Body of pancreas (tissue), 4 donors: ENCODE measurements at regions not wholly inside any gene's neighbourhood (a gene's known extent, or its start where the extent isn't known, plus 50 kb on each side); places are given as distances from the start of the nearest gene placed in this dataset.

Experiments used
- ATAC-seq: fragments of 150-250 bp; one replicate; pipeline ENCODE4 v1.9.1; 2016
- DNase-seq, 4 donors: peaks; one replicate each; pipeline ENCODE4 v3.0.0-alpha.2; 2019
- H3K27ac ChIP-seq, 4 donors: fragments of 200-600 bp; sonication (generic); 1 replicate in 3 of 4; 2 replicates in 1 of 4; pipeline versions ENCODE4 v1.5.1 to v1.6.1; 2016 to 2019; ENCODE audit warnings: mild to moderate bottlenecking in 1 of 4, mixed read lengths in 1 of 4, moderate library complexity in 1 of 4
- H3K27me3 ChIP-seq, 2 donors: fragments of 200-600 bp; sonication (generic); one replicate each; pipeline ENCODE4 v1.6.0; 2016; ENCODE audit warnings: mild to moderate bottlenecking in 1 of 2
- H3K36me3 ChIP-seq, 2 donors: fragments of 200-600 bp; sonication (generic); replicated peaks in 1 of 2; 2 replicates each; pipeline ENCODE4 v1.5.1; 2016; ENCODE audit warnings: low read depth in 2 of 2; ENCODE audit not compliant: insufficient read depth in 1 of 2
- H3K4me1 ChIP-seq: fragments of 200-600 bp; sonication (generic); one replicate; pipeline ENCODE4 v1.6.0; 2016
- H3K4me3 ChIP-seq, 2 donors: fragments of 200-600 bp; sonication (generic); 1 replicate in 1 of 2; 2 replicates in 1 of 2; pipeline ENCODE4 v1.5.1; 2016 to 2019
- H3K9me3 ChIP-seq, 3 donors: fragments of 200-600 bp; sonication (generic); 1 replicate in 2 of 3; 2 replicates in 1 of 3; pipeline ENCODE4 v1.5.1; 2016
- CTCF ChIP-seq, 7 experiments: fragments of 450-650 bp in 4 of 7; fragments of 200-600 bp in 3 of 7; sonication (generic) in 3 of 7; IDR thresholded peaks; one replicate each; pipeline ENCODE4 v1.5.1; 2016 to 2019; ENCODE audit warnings: antibody characterized with exemption in 7 of 7
- POLR2A ChIP-seq, 3 donors: fragments of 450-650 bp; IDR thresholded peaks; one replicate each; pipeline ENCODE4 v1.6.1; 2016; ENCODE audit warnings: antibody characterized with exemption in 3 of 3, mild to moderate bottlenecking in 2 of 3
- WGBS, 2 donors: methylation state at CpG; one replicate each; pipeline ENCODE4 v1.1.5; 2017; 5-methylcytosine and 5-hydroxymethylcytosine counted together
- intact Hi-C: fragments of 100-400 bp; cut with DNase I; formaldehyde crosslinking; loops from one replicate; pipeline ENCODE4 v1.15.1; 2023

GRCh38 chr1:234899041-234899729 lies 229.5 kb downstream of the TOMM20 start:
- intact Hi-C loops: no loop called here
- Histone ChIP-seq H3K4me3 (no peak overlapping the region), H3K36me3 (no peaks in the 10 kb centered on the region), H3K27ac (peak overlapping the region; percentile 81 to 91 (median 85)), H3K9me3 (no peaks in the 10 kb centered on the region), H3K4me1 (peaks cover 33% of the 10 kb centered on the region), H3K27me3 (no peaks in the 10 kb centered on the region)
- DNase-seq (peak; percentile 70 to 78 (median 75)), ATAC-seq (peak; percentile 85)
- peak in 2 of 3 donors; percentile 30 to 53 for TF ChIP-seq POLR2A (IDR thresholded peaks at IDR 0.05)
- peak in 1 of 7 experiments; percentile 2 for TF ChIP-seq CTCF (IDR thresholded peaks at IDR 0.05)
- WGBS, 2 donors: 18 to 27% methylated on average over 7 to 11 of the region's 11 CpGs

- Histone ChIP-seq H3K4me3 (no peak overlapping the region), H3K9me3 (no peaks in the 10 kb centered on the region), H3K36me3 (no peaks in the 10 kb centered on the region), H3K4me1 (peaks cover 40% of the 10 kb centered on the region), H3K27ac (peak overlapping the region; percentile 81 to 91 (median 85)), H3K27me3 (no peaks in the 10 kb centered on the region)
- DNase-seq (peak in 2 of 4 donors; percentile 30 to 45), ATAC-seq (peak; percentile 45)
- intact Hi-C loops: no loop called here
- 54 to 56% methylated on average over 9 of the region's 9 CpGs for WGBS, 2 donors
- no peak for TF ChIP-seq POLR2A (IDR thresholded peaks at IDR 0.05)
- TF ChIP-seq CTCF (IDR thresholded peaks at IDR 0.05): no peak
These were observed 230.1 kb downstream of the TOMM20 start for GRCh38 chr1:234898455-234899033.

- ATAC-seq (no peak), DNase-seq (no peak)
- no peak overlapping the region for H3K4me3 ChIP-seq
- TF ChIP-seq CTCF (IDR thresholded peaks at IDR 0.05) (no peak), POLR2A (IDR thresholded peaks at IDR 0.05) (no peak)
- no peaks in the 10 kb centered on the region for H3K9me3 ChIP-seq
- no peaks in the 10 kb centered on the region for H3K27me3 ChIP-seq
- intact Hi-C loops: no loop called here
- no peaks in the 10 kb centered on the region for H3K36me3 ChIP-seq
- 88 to 94% methylated on average over 10 of the region's 10 CpGs for WGBS, 2 donors
- peak overlapping the region in 3 of 4 donors; percentile 82 to 91 (median 88) for H3K27ac ChIP-seq
- peaks cover 44% of the 10 kb centered on the region for H3K4me1 ChIP-seq
These were observed 230.7 kb downstream of the TOMM20 start for GRCh38 chr1:234897754-234898454.

GRCh38 chr1:234897390-234897749 lies 231.3 kb downstream of the TOMM20 start:
- H3K9me3 ChIP-seq: no peaks in the 10 kb centered on the region
- 36 to 43% methylated on average over 4 of the region's 4 CpGs for WGBS, 2 donors
- no peak overlapping the region for H3K4me3 ChIP-seq
- intact Hi-C loops: no loop called here
- ATAC-seq (no peak), DNase-seq (no peak)
- no peak overlapping the region for H3K27ac ChIP-seq
- TF ChIP-seq CTCF (IDR thresholded peaks at IDR 0.05) (no peak), POLR2A (IDR thresholded peaks at IDR 0.05) (no peak)
- H3K36me3 ChIP-seq: no peaks in the 10 kb centered on the region
- H3K4me1 ChIP-seq: peaks cover 47% of the 10 kb centered on the region
- no peaks in the 10 kb centered on the region for H3K27me3 ChIP-seq
